Endodermal cell (in vitro differentiated cells): ENCODE measurements at regions not wholly inside any gene's neighbourhood (a gene's known extent, or its start where the extent isn't known, plus 50 kb on each side); places are given as distances from the start of the nearest gene placed in this dataset.

Source experiments
- DNase-seq: peaks from one replicate; pipeline ENCODE4 v3.0.0-alpha.2; 2017
- H3K27ac ChIP-seq: 2 replicates; pipeline ENCODE4 v1.5.1; 2013; ENCODE audit warnings: mild to moderate bottlenecking, low read depth, low read length, moderate library complexity
- H3K27me3 ChIP-seq: 2 replicates; pipeline ENCODE4 v1.6.1; 2013; ENCODE audit warnings: mild to moderate bottlenecking, low read length, moderate library complexity; ENCODE audit not compliant: insufficient read depth, control insufficient read depth, poor library complexity, severe bottlenecking
- H3K36me3 ChIP-seq: 2 replicates; pipeline ENCODE4 v1.7.0; 2013; ENCODE audit warnings: mild to moderate bottlenecking, low read length, moderate library complexity; ENCODE audit not compliant: control insufficient read depth, insufficient read depth
- H3K4me1 ChIP-seq: one replicate; pipeline ENCODE4 v1.7.0; 2013; ENCODE audit warnings: low read length; ENCODE audit not compliant: control insufficient read depth, insufficient read depth
- H3K4me3 ChIP-seq: 2 replicates; pipeline ENCODE4 v1.5.1; 2013; ENCODE audit warnings: mild to moderate bottlenecking, low read length, moderate library complexity
- H3K9ac ChIP-seq: 2 replicates; pipeline ENCODE4 v1.6.1; 2013; ENCODE audit warnings: mild to moderate bottlenecking, low read length, moderate library complexity; ENCODE audit not compliant: poor library complexity, severe bottlenecking; ENCODE audit errors: extremely low read depth
- H3K9me3 ChIP-seq: 2 replicates; pipeline ENCODE4 v1.6.1; 2013; ENCODE audit warnings: mild to moderate bottlenecking, low read length, moderate library complexity; ENCODE audit not compliant: control insufficient read depth
- H3K27ac Mint-ChIP-seq: 2 replicates; pipeline ENCODE4 v1.8.0; 2020; ENCODE audit warnings: mixed read lengths
- H3K27me3 Mint-ChIP-seq: 2 replicates; pipeline ENCODE4 v1.8.0; 2021; ENCODE audit warnings: mild to moderate bottlenecking, mixed read lengths; ENCODE audit not compliant: insufficient read depth
- H3K36me3 Mint-ChIP-seq: 2 replicates; pipeline ENCODE4 v1.8.0; 2020; ENCODE audit warnings: low read depth, mixed read lengths
- H3K4me1 Mint-ChIP-seq: 2 replicates; pipeline ENCODE4 v1.8.0; 2020; ENCODE audit warnings: mixed read lengths
- H3K4me3 Mint-ChIP-seq: 2 replicates; pipeline ENCODE4 v1.8.0; 2020; ENCODE audit warnings: mild to moderate bottlenecking, moderate library complexity, mixed read lengths
- H3K9me3 Mint-ChIP-seq: 2 replicates; pipeline ENCODE4 v1.8.0; 2020; ENCODE audit warnings: mild to moderate bottlenecking, mixed read lengths
- whole genome bisulfite sequencing, 2 experiments: methylation state at CpG; one replicate each; pipeline versions ENCODE4 v1.1.5 to v1.1.7; 2013; ENCODE audit warnings: missing lambda C conversion rate in 2 of 2, mixed read lengths in 1 of 2; ENCODE audit not compliant: insufficient coverage in 1 of 2, insufficient read length in 1 of 2; 5-methylcytosine and 5-hydroxymethylcytosine counted together
- TF ChIP-seq, protein P1 (sequence below): fragments of 200-600 bp; sonication (generic); conservative IDR thresholded peaks from 2 replicates; pipeline ENCODE4 v1.5.0; 2021; ENCODE audit warnings: antibody characterized with exemption, mild to moderate bottlenecking

DNA sequence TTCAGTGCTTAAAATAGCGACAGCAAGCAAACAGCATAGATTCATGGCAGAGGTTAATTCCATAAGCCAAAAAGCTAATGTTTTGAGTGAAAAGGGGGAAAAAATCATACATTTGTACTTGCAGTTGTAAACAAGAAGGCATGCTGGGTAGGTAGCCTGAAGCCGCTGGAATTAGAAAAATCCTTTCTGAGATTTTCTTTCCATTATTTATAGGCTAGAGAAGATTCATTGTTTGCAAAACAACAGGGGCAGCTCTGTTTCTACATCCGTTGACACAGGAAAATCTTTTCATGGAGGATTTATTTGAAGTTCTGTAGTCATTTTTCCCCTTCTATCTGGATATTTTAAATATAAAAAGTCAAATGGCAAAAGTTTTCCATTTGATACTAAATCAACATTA lies 843.9 kb downstream of the QKI start:
- Mint-ChIP-seq H3K4me1 (no peaks in the 10 kb centered on the region), H3K27me3 (no peaks in the 10 kb centered on the region), H3K4me3 (no peak overlapping the region), H3K9me3 (no peaks in the 10 kb centered on the region), H3K36me3 (no peaks in the 10 kb centered on the region), H3K27ac (no peak overlapping the region)
- no peak for DNase-seq
- H3K27ac ChIP-seq, result no peak overlapping the region
- H3K36me3 ChIP-seq, result no peaks in the 10 kb centered on the region
- WGBS, 2 experiments, result 90 to 100% methylated on average over 1 to 3 of the region's 3 CpGs
- H3K4me3 ChIP-seq, result no peak overlapping the region
- H3K9me3 ChIP-seq, result no peaks in the 10 kb centered on the region
- H3K27me3 ChIP-seq, result no peaks in the 10 kb centered on the region
- no peak overlapping the region for H3K9ac ChIP-seq
- no peaks in the 10 kb centered on the region for H3K4me1 ChIP-seq
- TF ChIP-seq, protein P1, sequence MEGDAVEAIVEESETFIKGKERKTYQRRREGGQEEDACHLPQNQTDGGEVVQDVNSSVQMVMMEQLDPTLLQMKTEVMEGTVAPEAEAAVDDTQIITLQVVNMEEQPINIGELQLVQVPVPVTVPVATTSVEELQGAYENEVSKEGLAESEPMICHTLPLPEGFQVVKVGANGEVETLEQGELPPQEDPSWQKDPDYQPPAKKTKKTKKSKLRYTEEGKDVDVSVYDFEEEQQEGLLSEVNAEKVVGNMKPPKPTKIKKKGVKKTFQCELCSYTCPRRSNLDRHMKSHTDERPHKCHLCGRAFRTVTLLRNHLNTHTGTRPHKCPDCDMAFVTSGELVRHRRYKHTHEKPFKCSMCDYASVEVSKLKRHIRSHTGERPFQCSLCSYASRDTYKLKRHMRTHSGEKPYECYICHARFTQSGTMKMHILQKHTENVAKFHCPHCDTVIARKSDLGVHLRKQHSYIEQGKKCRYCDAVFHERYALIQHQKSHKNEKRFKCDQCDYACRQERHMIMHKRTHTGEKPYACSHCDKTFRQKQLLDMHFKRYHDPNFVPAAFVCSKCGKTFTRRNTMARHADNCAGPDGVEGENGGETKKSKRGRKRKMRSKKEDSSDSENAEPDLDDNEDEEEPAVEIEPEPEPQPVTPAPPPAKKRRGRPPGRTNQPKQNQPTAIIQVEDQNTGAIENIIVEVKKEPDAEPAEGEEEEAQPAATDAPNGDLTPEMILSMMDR, result no peak

- Histone ChIP-seq H3K36me3 (no peaks in the 10 kb centered on the region), H3K9ac (no peak overlapping the region), H3K4me3 (no peak overlapping the region), H3K4me1 (no peaks in the 10 kb centered on the region), H3K27me3 (no peaks in the 10 kb centered on the region), H3K27ac (no peak overlapping the region), H3K9me3 (no peaks in the 10 kb centered on the region)
- no peak overlapping the region for H3K4me3 Mint-ChIP-seq
- H3K27ac Mint-ChIP-seq, result no peak overlapping the region
- peak; percentile 65 for DNase-seq
- H3K36me3 Mint-ChIP-seq, result no peaks in the 10 kb centered on the region
- WGBS, 2 experiments, result 78 to 86% methylated on average over 2 to 3 of the region's 3 CpGs
- H3K27me3 Mint-ChIP-seq, result no peaks in the 10 kb centered on the region
- H3K9me3 Mint-ChIP-seq, result no peaks in the 10 kb centered on the region
- TF ChIP-seq, protein P1, result no peak
- H3K4me1 Mint-ChIP-seq, result no peaks in the 10 kb centered on the region
These were observed 838.4 kb downstream of the QKI start for GRCh38 chr6:164252948-164253347.

GRCh38 chr6:164252291-164252690 lies 837.8 kb downstream of the QKI start:
- H3K27me3 Mint-ChIP-seq, result no peaks in the 10 kb centered on the region
- H3K9me3 Mint-ChIP-seq, result no peaks in the 10 kb centered on the region
- Histone ChIP-seq H3K9ac (no peak overlapping the region), H3K9me3 (no peaks in the 10 kb centered on the region), H3K27ac (no peak overlapping the region), H3K36me3 (no peaks in the 10 kb centered on the region), H3K4me3 (no peak overlapping the region), H3K4me1 (no peaks in the 10 kb centered on the region), H3K27me3 (peaks cover 1% of the 10 kb centered on the region)
- no peaks in the 10 kb centered on the region for H3K4me1 Mint-ChIP-seq
- DNase-seq, result no peak
- no peaks in the 10 kb centered on the region for H3K36me3 Mint-ChIP-seq
- no peak overlapping the region for H3K4me3 Mint-ChIP-seq
- WGBS, 2 experiments, result 88 to 90% methylated on average over 1 of the region's 1 CpG
- no peak overlapping the region for H3K27ac Mint-ChIP-seq
- TF ChIP-seq, protein P1, result no peak
